Mucosa of stomach (tissue), 1 donor: ENCODE measurements at regions not wholly inside any gene's neighbourhood (a gene's known extent, or its start where the extent isn't known, plus 50 kb on each side); places are given as distances from the start of the nearest gene placed in this dataset.

Experiments used
- H3K27me3 ChIP-seq: one replicate; pipeline ENCODE4 v1.7.0; 2013; ENCODE audit warnings: mild to moderate bottlenecking, low read length; ENCODE audit not compliant: control insufficient read depth, insufficient read depth
- H3K36me3 ChIP-seq: one replicate; pipeline ENCODE4 v1.7.0; 2013; ENCODE audit warnings: low read length; ENCODE audit not compliant: control insufficient read depth, insufficient read depth
- H3K4me1 ChIP-seq: one replicate; pipeline ENCODE4 v1.7.0; 2013; ENCODE audit warnings: mild to moderate bottlenecking, low read length; ENCODE audit not compliant: control insufficient read depth, insufficient read depth
- H3K4me3 ChIP-seq: one replicate; pipeline ENCODE4 v1.7.0; 2013; ENCODE audit warnings: low read length
- H3K9ac ChIP-seq: one replicate; pipeline ENCODE4 v1.7.0; 2013; ENCODE audit warnings: mild to moderate bottlenecking, low read length, moderate library complexity
- H3K9me3 ChIP-seq: one replicate; pipeline ENCODE4 v1.7.0; 2013; ENCODE audit warnings: mild to moderate bottlenecking, low read length, moderate library complexity; ENCODE audit not compliant: control insufficient read depth
- donor health status: Pancreatic carcinoma.

- H3K36me3 ChIP-seq: no peaks in the 10 kb centered on the region
- H3K4me1 ChIP-seq: no peaks in the 10 kb centered on the region
Measured at GRCh38 chr5:89443508-89443907, 560.5 kb upstream of the MEF2C start.

GRCh38 chr5:89441965-89442364, 559.0 kb upstream of the MEF2C start:
- Histone ChIP-seq H3K4me1 (no peaks in the 10 kb centered on the region), H3K4me3 (no peak overlapping the region), H3K9ac (no peak overlapping the region)

More at GRCh38 chr5:89443508-89443907, 560.5 kb upstream of the MEF2C start:
- Histone ChIP-seq H3K9ac (no peak overlapping the region), H3K27me3 (no peaks in the 10 kb centered on the region), H3K4me3 (no peak overlapping the region), H3K9me3 (no peaks in the 10 kb centered on the region)

GRCh38 chr5:89440670-89441069, 557.7 kb upstream of the MEF2C start:
- Histone ChIP-seq H3K27me3 (no peaks in the 10 kb centered on the region), H3K9me3 (no peaks in the 10 kb centered on the region), H3K4me1 (no peaks in the 10 kb centered on the region), H3K4me3 (no peak overlapping the region), H3K9ac (no peak overlapping the region), H3K36me3 (no peaks in the 10 kb centered on the region)

More at GRCh38 chr5:89441965-89442364, 559.0 kb upstream of the MEF2C start:
- H3K27me3 ChIP-seq: no peaks in the 10 kb centered on the region
- no peaks in the 10 kb centered on the region for H3K9me3 ChIP-seq
- H3K36me3 ChIP-seq: no peaks in the 10 kb centered on the region

GRCh38 chr5:89437450-89438435, 554.8 kb upstream of the MEF2C start:
- H3K9ac ChIP-seq: no peak overlapping the region
- no peaks in the 10 kb centered on the region for H3K9me3 ChIP-seq
- H3K27me3 ChIP-seq: no peaks in the 10 kb centered on the region
- no peaks in the 10 kb centered on the region for H3K4me1 ChIP-seq
- no peaks in the 10 kb centered on the region for H3K36me3 ChIP-seq
- H3K4me3 ChIP-seq: no peak overlapping the region

- no peak overlapping the region for H3K4me3 ChIP-seq
- H3K9ac ChIP-seq: no peak overlapping the region
- no peaks in the 10 kb centered on the region for H3K36me3 ChIP-seq
- no peaks in the 10 kb centered on the region for H3K27me3 ChIP-seq
- H3K4me1 ChIP-seq: no peaks in the 10 kb centered on the region
- H3K9me3 ChIP-seq: no peaks in the 10 kb centered on the region
Measured at GRCh38 chr5:89436464-89436863, 553.5 kb upstream of the MEF2C start.

- H3K4me3 ChIP-seq: no peak overlapping the region
- H3K36me3 ChIP-seq: no peaks in the 10 kb centered on the region
- no peak overlapping the region for H3K9ac ChIP-seq
- no peaks in the 10 kb centered on the region for H3K27me3 ChIP-seq
- no peaks in the 10 kb centered on the region for H3K4me1 ChIP-seq
- no peaks in the 10 kb centered on the region for H3K9me3 ChIP-seq
Measured at GRCh38 chr5:89435347-89435746, 552.4 kb upstream of the MEF2C start.

- H3K4me1 ChIP-seq: no peaks in the 10 kb centered on the region
- no peaks in the 10 kb centered on the region for H3K9me3 ChIP-seq
- H3K9ac ChIP-seq: no peak overlapping the region
- H3K36me3 ChIP-seq: no peaks in the 10 kb centered on the region
- H3K27me3 ChIP-seq: no peaks in the 10 kb centered on the region
- H3K4me3 ChIP-seq: no peak overlapping the region
Measured at GRCh38 chr5:89428624-89429023, 545.6 kb upstream of the MEF2C start.

- H3K9me3 ChIP-seq: no peaks in the 10 kb centered on the region
- no peaks in the 10 kb centered on the region for H3K36me3 ChIP-seq
- no peaks in the 10 kb centered on the region for H3K4me1 ChIP-seq
- no peak overlapping the region for H3K9ac ChIP-seq
- H3K4me3 ChIP-seq: no peak overlapping the region
- no peaks in the 10 kb centered on the region for H3K27me3 ChIP-seq
Measured at GRCh38 chr5:89425062-89425461, 542.1 kb upstream of the MEF2C start.

GRCh38 chr5:89421035-89421434, 538.1 kb upstream of the MEF2C start:
- Histone ChIP-seq H3K9ac (no peak overlapping the region), H3K9me3 (no peaks in the 10 kb centered on the region), H3K36me3 (no peaks in the 10 kb centered on the region), H3K4me1 (no peaks in the 10 kb centered on the region), H3K27me3 (no peaks in the 10 kb centered on the region), H3K4me3 (no peak overlapping the region)

- H3K9ac ChIP-seq: no peak overlapping the region
- no peaks in the 10 kb centered on the region for H3K36me3 ChIP-seq
- H3K4me1 ChIP-seq: no peaks in the 10 kb centered on the region
- no peak overlapping the region for H3K4me3 ChIP-seq
- H3K9me3 ChIP-seq: no peaks in the 10 kb centered on the region
- no peaks in the 10 kb centered on the region for H3K27me3 ChIP-seq
Measured at GRCh38 chr5:89418407-89419085, 535.6 kb upstream of the MEF2C start.

- H3K9me3 ChIP-seq: no peaks in the 10 kb centered on the region
- H3K4me1 ChIP-seq: no peaks in the 10 kb centered on the region
- H3K4me3 ChIP-seq: no peak overlapping the region
- no peaks in the 10 kb centered on the region for H3K27me3 ChIP-seq
- H3K9ac ChIP-seq: no peak overlapping the region
- no peaks in the 10 kb centered on the region for H3K36me3 ChIP-seq
Measured at GRCh38 chr5:89417990-89418389, 535.0 kb upstream of the MEF2C start.

GRCh38 chr5:89417515-89417914, 534.5 kb upstream of the MEF2C start:
- H3K4me3 ChIP-seq: no peak overlapping the region
- no peaks in the 10 kb centered on the region for H3K4me1 ChIP-seq
- no peaks in the 10 kb centered on the region for H3K36me3 ChIP-seq
- H3K27me3 ChIP-seq: no peaks in the 10 kb centered on the region
- H3K9me3 ChIP-seq: no peaks in the 10 kb centered on the region
- H3K9ac ChIP-seq: no peak overlapping the region
